GM19240 (cell line): ENCODE measurements at regions not wholly inside any gene's neighbourhood (a gene's known extent, or its start where the extent isn't known, plus 50 kb on each side); places are given as distances from the start of the nearest gene placed in this dataset.

Experiments
- DNase-seq: peaks from one replicate; pipeline ENCODE4 v3.0.0; 2011; ENCODE audit warnings: low spot score; ENCODE audit not compliant: insufficient read length

DNA sequence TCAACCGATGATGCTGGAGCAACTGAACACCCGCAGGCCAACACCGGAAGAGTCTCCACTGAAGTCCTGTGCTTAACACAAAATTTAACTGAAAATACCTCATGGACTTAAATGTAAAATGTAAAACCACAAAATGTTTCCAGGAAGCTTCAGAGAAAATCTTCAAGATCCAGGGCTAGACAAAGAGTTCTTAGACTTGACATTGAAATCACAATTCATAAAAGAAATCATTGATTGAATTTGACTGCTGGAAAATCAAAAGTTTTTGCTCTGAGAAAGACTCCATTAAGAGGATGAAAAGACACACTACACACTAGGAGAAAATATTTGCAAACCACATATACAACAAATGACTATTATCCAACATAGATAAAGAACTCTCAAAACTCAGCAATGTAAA is 234.7 kb upstream of the PPP2R2D start:
- no peak for DNase-seq

GRCh38 chr10:131667047-131667446 is 233.8 kb upstream of the PPP2R2D start:
- DNase-seq: no peak

DNA sequence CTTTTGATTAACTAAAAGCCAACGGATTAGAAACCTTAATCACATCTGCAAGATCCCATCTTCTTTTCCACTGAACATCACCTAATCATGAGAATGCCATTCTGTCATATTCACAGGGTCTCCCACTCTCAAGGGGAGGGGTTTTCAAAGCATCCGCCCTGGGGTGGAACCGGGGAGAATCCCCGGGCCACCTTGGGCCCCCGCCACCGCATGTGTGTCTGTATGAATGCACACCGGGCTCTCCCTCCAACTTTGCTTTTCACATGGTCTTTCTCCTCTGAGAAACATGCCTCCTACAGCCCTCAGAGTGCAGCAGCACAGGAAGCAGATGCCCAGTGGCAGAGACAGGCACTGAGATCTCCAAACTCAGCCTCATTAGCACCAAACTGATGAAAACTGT is 233.2 kb upstream of the PPP2R2D start:
- DNase-seq: no peak

DNA sequence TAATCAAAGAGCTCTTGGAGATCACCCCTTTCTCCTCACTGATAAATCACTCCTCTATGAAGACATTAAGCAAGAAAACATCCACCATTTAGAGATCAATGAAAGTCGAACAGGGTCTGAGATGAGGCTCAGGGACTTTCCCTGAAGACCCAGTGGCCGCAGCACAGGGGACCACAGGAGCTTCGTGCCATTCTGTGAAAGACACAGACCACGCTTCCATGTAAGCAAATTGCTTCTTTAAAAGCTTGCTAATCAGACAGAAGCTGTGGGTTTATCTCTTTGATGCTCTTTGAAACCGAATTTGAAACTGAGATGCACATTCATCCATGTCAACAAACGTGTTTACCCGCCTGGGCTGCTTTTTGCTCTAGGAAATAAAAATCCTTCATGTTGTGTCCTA is 231.9 kb upstream of the PPP2R2D start:
- no peak for DNase-seq

GRCh38 chr10:131669838-131670237 is 231.0 kb upstream of the PPP2R2D start:
- no peak for DNase-seq

GRCh38 chr10:131670341-131670740 is 230.5 kb upstream of the PPP2R2D start:
- no peak for DNase-seq

- no peak for DNase-seq
Observed at GRCh38 chr10:131673396-131673795, 227.4 kb upstream of the PPP2R2D start.

DNA sequence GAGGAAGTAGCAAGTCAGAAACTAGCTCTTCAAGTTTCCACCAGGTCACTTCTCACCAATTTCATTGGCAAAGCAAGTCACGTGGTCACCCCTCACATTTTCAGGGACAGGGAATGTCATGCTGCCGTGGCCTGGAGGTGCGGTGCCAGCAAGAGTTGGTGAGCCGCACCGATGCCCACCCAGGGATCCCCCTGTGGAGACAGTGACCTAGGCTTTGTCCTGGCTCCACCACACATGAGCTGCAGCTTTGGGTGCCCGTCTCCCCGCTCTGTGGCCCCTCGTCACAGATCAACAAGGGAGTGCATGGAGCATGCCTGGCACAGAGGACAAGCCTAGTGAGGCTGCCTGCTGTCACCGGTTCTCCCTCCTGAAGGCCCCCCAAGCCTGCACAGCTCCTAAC is 226.7 kb upstream of the PPP2R2D start:
- DNase-seq: no peak

DNA sequence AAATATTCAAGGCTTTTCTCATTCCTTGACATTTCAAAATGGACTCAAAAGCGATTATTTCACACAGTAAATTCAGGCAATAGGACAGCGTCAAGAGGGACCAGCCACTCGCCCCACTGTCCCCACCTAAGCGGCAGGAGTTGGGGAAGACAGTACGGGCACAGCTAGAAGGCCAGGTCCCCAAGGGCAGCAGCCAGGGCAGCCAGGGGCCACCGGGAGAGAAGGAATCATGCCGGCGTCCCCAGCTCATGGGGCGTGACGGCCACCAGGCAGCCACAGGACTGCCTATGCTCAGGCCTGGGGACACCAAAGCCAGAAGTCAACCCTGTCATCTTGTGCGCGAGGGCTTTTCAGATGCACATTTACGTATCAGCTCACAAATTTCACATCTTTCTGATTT is 225.7 kb upstream of the PPP2R2D start:
- DNase-seq: no peak

DNA sequence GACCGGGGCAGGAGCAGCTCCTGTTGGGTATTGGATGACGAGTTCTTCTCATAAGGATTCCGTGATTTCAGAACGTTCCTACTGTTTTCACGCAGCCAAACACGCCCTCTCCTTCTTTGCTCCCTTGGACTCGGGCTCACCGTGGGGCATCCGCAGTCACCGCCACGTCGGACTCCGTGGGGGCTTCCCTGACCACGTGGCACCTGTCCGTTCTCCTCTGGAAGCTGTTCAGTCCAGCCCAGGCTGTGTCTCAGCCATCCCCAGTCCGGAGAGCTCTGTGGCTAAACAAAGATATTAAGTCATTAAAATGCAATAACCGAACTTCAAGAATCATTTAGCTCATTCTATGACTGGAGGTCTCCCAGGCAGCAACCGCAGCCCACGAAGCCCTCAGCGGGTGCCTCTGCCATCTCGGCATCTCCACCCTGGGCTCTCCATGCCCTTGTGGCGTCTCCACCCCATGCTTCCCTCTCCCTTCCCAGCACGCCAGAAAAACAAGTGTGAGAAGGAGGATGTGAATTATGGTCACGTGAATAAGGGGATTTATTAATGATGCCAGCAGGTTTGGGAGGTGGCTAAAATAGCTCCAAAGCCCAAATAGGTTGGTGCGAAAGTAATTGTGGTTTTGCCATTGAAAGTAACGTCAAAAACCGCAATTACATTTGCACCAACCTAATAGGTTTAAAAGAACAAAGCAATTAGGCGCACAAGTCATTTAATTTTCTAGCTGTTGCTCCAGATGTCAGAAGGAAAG is 224.6 kb upstream of the PPP2R2D start:
- no peak for DNase-seq

DNA sequence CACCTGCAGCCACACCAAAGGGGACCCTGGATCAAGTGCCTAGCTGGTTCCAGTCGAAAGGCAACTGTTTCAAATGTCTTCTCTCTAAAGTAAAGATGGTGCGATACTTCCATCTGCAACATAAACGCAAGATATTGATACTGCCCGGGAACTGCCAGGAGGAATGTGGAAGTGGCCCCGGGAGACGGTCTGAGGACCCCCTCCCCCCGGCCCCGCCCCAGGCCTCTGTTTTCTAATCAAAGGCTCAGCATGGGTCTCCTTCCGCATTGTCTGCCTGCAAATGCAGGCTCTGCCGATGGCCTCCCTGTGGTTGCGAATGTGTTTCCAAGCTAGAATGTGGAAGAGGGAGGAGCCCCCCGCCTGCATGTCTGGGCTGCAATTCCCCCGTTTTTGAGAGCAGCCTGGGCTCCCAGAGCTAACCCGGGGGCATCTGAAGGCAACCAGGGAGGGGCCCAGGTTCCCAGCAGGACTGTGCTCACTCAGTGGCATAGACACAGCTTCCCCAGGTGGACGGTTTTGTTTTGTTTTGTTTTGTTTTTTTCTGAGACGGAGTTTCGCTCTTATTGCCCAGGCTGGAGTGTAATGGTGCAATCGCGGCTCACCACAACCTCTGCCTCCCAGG is 223.9 kb upstream of the PPP2R2D start:
- no peak for DNase-seq

- no peak for DNase-seq
Observed at GRCh38 chr10:131677671-131678070, 223.1 kb upstream of the PPP2R2D start.

GRCh38 chr10:131678171-131678570 is 222.6 kb upstream of the PPP2R2D start:
- no peak for DNase-seq

DNA sequence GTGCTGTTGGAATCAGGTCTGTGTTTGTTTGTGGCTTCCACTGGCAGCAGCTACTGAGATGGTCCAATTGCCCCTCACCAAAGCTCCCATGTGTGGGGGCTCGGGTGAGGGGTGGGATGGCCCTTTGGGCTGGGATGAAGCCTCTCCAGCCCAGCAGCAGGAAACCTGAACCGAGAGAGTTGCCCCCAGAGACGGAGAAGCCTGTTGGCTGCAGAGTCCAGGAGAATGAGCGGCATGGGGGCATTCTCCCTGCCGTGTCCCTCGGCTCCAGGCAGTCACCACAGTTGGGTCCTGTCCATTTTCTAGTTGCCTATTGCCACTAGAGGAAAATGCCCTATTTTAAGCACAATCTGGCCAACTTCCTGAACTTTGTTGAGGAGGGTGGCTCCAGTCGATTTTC is 222.2 kb upstream of the PPP2R2D start:
- DNase-seq: no peak

DNA sequence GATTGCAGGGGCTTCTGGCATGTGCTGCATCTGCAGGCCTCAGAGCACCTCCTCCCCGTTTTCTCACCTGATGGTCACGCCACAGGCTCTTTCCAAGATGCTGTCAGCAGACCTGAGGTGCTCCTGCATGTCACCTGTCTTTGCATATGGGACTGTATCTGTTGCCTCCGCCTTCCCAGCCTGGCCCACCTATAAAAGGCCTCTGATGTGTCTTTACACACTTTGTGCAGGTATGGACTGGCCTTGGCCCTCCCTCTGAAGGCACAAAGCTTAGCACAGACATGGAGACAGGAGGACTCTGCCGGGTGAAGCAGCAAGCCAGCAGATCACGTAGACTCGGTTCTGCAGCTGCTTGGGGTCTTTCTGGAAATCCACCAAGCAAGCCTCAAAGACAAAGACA is 220.9 kb upstream of the PPP2R2D start:
- no peak for DNase-seq

GRCh38 chr10:131681122-131681521 is 219.7 kb upstream of the PPP2R2D start:
- no peak for DNase-seq

DNA sequence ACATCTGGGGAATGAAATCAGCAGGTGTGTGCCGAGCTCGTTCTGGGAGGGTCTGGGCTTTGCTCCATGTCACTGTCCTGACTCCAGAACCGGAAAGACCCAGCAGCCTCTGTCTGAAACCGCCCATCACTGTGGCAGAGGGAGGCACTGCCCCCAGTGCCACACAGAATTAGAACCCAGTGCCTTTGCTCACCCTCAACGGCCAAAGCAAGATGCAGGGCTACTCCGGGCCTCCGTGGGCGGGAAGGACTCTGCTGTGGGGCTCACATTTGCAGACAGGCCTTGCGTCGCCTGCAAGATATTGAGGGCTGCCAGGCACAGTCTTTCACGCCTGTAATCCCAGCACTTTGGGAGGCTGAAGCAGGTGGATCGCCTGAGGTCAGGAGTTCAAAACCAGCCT is 219.2 kb upstream of the PPP2R2D start:
- DNase-seq: no peak

GRCh38 chr10:131682271-131682962 is 218.4 kb upstream of the PPP2R2D start:
- DNase-seq: no peak

- no peak for DNase-seq
Observed at GRCh38 chr10:131683281-131683861, 217.4 kb upstream of the PPP2R2D start.

DNA sequence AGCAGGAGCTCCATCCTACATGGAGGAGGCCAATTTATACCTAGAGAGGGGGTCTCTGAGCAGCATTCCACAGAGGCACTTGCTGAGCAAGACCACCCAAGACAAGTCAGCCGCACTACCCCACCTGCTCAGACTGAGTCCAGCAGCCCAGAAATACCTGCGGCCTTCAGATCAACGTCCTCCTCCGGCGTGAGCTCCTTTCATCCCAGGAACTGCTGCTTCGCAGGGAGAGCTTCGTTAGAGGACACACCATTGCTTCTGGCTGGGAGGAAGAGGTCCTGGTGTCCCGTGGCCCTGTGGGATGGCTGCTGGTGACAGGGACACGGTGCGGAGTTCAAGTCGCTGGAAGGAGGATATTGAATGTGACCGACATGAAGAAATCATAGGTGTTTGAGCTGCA is 216.9 kb upstream of the PPP2R2D start:
- no peak for DNase-seq

DNA sequence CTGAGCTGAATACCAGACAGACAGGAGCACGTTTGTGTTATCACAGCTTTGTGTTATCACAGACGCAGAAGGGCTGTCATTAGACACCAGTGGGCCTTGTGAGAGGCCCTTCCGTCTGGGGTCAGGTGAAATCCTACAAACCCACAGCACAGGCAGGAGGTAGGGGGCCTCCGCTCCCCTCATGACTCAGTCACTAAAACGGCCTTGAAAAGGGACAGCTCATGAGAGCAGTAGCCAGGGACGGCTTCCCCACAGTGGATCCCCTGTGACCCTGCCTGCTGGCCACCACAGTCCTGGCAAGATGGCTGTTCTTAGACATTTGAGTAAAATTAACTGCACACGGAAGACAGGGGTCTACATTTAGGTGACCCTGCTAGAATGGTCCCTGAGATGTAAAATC is 215.8 kb upstream of the PPP2R2D start:
- no peak for DNase-seq

- DNase-seq: no peak
Observed at GRCh38 chr10:131685576-131685975, 215.2 kb upstream of the PPP2R2D start.
